PFSK-1 (cell line): ENCODE measurements at regions not wholly inside any gene's neighbourhood (a gene's known extent, or its start where the extent isn't known, plus 50 kb on each side); places are given as distances from the start of the nearest gene placed in this dataset.

Source experiments
- FOXP2 ChIP-seq: optimal IDR thresholded peaks from 2 replicates; pipeline ENCODE3; 2011; ENCODE audit warnings: borderline replicate concordance, control low read depth, inconsistent platforms; ENCODE audit not compliant: insufficient read depth; ENCODE audit errors: extremely low read length, extremely low read depth
- POLR2AphosphoS5 ChIP-seq: IDR thresholded peaks from 2 replicates; pipeline ENCODE4 v1.6.1; 2012; ENCODE audit warnings: low read depth, mild to moderate bottlenecking, control low read depth, low read length, moderate library complexity
- SIN3A ChIP-seq: IDR thresholded peaks from 2 replicates; pipeline ENCODE4 v1.6.1; 2012; ENCODE audit warnings: mild to moderate bottlenecking, low read length, moderate library complexity, borderline replicate concordance; ENCODE audit not compliant: insufficient read depth
- TAF1 ChIP-seq: IDR thresholded peaks from 2 replicates; pipeline ENCODE4 v1.6.1; 2012; ENCODE audit warnings: low read length, control low read depth, borderline replicate concordance; ENCODE audit not compliant: insufficient read depth
- TF ChIP-seq, protein P1 (sequence below), 2 experiments: IDR thresholded peaks; 2 replicates each; pipeline versions ENCODE4 v1.6.1 to v1.8.0; 2011 to 2012; ENCODE audit warnings: low read depth in 2 of 2, low read length in 2 of 2, control low read depth in 1 of 2, inconsistent platforms in 1 of 2, mild to moderate bottlenecking in 1 of 2, moderate library complexity in 1 of 2; ENCODE audit not compliant: insufficient read depth in 1 of 2

DNA sequence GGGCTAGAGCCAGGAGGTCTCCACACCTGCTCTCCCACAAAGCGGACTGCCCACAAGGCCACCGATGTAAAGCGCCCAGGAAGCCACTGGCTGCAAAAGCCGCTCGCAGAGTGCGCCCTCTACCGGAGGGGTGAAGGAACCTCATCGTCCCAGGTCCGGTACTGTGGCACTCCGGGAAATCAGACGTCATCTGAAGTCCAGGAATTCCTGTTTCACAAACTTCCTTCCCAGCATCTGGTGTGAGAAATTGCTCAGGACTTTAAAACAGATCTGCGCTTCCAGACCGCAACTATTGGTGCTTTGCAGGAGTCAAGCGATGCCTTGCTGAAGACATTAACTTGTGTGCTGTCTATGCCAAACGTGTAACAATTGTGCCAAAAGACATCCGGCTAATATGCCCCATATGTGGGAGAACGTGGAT is 115.1 kb upstream of the ARID1B start:
- no peak for TF ChIP-seq TAF1
- TF ChIP-seq POLR2AphosphoS5: no peak
- TF ChIP-seq SIN3A: no peak
- TF ChIP-seq FOXP2: no peak
- TF ChIP-seq, protein P1, sequence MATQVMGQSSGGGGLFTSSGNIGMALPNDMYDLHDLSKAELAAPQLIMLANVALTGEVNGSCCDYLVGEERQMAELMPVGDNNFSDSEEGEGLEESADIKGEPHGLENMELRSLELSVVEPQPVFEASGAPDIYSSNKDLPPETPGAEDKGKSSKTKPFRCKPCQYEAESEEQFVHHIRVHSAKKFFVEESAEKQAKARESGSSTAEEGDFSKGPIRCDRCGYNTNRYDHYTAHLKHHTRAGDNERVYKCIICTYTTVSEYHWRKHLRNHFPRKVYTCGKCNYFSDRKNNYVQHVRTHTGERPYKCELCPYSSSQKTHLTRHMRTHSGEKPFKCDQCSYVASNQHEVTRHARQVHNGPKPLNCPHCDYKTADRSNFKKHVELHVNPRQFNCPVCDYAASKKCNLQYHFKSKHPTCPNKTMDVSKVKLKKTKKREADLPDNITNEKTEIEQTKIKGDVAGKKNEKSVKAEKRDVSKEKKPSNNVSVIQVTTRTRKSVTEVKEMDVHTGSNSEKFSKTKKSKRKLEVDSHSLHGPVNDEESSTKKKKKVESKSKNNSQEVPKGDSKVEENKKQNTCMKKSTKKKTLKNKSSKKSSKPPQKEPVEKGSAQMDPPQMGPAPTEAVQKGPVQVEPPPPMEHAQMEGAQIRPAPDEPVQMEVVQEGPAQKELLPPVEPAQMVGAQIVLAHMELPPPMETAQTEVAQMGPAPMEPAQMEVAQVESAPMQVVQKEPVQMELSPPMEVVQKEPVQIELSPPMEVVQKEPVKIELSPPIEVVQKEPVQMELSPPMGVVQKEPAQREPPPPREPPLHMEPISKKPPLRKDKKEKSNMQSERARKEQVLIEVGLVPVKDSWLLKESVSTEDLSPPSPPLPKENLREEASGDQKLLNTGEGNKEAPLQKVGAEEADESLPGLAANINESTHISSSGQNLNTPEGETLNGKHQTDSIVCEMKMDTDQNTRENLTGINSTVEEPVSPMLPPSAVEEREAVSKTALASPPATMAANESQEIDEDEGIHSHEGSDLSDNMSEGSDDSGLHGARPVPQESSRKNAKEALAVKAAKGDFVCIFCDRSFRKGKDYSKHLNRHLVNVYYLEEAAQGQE (IDR thresholded peaks at IDR 0.05; ENCODE audit: insufficient read depth in 1 of 2, low read depth in 2 of 2, low read length in 2 of 2): no peak

DNA sequence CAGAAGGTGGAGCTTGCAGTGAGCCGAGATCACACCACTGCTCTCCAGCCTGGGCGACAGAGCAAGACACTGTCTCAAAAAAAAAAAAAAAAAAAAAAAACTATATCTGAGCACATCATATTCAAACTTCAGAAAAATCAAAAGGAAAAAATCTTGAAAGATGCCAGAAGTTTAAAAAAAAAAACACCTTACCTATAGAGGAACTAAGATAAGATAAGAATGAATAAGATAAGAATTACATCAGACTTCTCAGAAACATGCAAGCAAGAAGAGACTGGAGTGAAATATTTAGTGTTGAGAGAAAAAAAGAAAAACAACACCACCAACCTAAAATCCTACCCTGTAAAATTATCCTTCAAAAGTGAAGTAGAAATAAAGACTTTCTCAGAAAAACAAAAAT is 116.8 kb upstream of the ARID1B start:
- TF ChIP-seq, protein P1 (IDR thresholded peaks at IDR 0.05; ENCODE audit: insufficient read depth in 1 of 2, low read depth in 2 of 2, low read length in 2 of 2): no peak
- TF ChIP-seq SIN3A (no peak), FOXP2 (no peak)

DNA sequence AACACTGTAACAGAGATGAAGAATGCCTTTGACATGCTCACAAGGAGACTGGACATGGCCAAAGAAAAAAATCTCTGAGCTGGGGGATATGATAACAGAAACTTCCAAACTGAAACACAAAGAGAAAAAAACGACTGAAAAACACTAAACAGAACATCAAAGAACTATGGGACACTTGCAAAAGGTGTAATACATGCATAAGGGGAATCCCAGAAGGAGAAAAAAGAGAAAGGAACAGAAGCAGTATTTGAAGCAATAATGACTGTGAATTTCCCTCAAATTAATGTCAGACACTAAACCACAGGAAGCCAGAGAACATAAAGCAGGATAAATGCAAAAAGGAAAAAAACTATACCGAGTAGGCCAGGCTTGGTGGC is 117.4 kb upstream of the ARID1B start:
- TF ChIP-seq TAF1 (no peak), FOXP2 (no peak), SIN3A (no peak), POLR2AphosphoS5 (no peak)
- TF ChIP-seq, protein P1 (IDR thresholded peaks at IDR 0.05; ENCODE audit: insufficient read depth in 1 of 2, low read depth in 2 of 2, low read length in 2 of 2): no peak

DNA sequence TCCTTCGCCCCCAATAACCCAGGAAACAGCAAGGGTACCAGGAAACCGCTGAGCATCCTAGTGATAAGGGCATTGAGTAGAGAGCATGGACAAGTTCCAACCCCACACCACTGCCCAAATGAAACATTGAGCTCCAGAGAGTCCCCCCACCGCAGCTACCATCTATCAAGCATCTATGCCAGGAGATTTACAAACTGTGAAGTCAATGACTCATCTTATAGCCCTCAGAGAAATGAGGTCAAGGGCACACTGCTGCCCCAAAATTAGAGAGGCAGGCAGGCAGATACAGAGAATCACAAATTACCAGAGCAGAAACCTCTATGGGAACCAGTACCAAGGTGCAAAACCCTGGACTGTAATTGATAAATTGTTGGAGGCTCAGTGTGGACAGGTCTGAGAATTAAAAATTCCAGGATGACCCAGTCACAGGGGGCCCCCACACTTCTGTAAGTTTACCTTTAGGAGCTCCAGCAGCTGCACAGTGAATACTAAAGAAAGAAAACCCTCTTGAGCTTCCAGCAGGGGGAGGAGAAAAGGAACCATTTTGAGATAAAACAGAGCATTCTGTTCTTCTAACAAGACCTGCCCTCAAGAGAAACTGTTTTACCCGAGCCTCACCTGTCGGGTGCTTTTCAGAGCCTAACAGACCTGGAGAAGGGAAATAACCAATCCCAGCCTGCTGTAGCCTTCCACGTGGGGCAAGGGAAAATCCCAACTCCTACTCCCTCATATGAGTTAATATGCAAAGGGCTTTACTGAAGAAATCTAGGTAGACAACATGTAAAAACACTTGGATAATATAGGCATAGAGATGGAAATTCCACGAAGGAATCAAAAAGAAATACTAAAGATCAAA is 118.0 kb upstream of the ARID1B start:
- TF ChIP-seq SIN3A: no peak
- no peak for TF ChIP-seq POLR2AphosphoS5
- no peak for TF ChIP-seq FOXP2
- TF ChIP-seq TAF1: no peak
- TF ChIP-seq, protein P1 (IDR thresholded peaks at IDR 0.05; ENCODE audit: insufficient read depth in 1 of 2, low read depth in 2 of 2, low read length in 2 of 2): no peak
